ENCODE measurements at regions not wholly inside any gene's neighbourhood (a gene's known extent, or its start where the extent isn't known, plus 50 kb on each side); places are given as distances from the start of the nearest gene placed in this dataset.

DNA sequence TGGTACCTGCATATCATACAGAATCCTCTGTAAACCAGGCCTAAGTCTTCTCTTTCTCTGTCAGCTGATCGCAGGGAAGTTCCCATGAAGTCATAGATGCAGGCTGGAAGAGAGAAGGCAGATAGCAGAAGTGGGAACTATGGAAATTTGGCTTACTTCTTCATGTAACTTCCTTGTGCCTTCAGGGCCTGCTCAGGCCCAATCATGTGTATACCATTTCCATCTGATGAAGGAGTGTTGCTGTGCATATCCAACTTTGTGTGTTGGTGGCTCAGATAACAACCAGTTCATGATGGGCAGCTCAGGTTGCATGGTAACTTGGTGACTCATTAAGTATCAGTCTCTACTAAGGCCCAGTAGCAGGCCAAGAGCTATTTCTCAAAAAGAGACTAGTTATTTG is 53.1 kb upstream of the CEP295 start:
- DNase-seq: no peak

DNA sequence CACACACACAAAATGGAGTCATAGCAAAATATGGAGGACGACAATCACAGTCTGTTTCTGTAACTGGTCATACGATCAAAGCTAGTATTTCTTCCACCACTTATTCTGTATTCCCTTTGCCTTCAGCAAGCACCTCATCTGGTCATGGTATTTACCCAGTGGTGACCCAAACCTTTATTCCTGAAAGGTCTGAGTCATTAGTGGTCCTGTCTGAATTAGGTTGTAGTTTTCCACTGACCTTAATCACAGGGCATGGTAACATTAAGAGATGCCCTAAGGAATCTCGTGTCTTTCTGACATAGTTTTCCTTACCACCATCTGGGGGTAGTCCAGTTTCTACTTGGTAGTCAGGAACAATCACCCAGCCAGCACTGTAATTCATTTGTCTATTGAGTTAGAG is 54.8 kb upstream of the CEP295 start:
- DNase-seq: no peak

DNA sequence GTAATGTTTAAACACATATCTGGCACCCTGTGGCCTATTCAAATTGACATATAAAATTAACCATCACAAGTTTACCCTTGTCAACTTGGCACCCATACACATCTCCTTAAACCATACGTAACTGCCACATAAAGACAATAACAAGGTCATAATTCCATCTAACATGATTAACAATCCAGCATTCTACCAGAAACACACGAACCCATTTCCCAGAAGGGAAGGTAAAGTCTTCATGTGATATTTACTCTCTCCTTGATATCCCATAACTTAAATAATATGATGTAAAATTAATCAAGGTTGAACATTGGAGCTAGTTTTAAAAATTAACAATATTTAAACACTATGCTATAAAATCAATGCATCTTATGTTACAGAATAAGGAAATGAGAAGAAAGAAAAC is 55.2 kb upstream of the CEP295 start:
- no peak for DNase-seq

DNA sequence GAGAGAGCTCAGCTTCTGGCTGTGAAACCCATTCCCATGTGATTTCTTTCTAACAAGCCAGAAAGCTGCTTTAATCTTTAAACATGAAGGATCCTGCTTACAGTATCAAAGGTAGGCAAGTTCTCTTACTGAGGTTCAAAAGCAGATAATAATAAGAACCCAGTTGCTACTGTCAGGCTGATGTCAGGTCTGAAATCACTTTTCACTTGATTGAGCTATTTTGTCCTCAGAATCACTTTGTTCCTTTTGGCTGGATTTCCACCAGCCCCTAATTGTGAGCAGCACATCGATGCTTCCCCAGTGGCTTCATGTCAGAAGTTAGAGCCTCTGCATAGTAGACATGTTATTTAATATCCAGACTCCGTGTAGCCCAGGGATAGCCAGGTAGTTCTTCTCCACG is 55.8 kb upstream of the CEP295 start:
- DNase-seq: no peak

DNA sequence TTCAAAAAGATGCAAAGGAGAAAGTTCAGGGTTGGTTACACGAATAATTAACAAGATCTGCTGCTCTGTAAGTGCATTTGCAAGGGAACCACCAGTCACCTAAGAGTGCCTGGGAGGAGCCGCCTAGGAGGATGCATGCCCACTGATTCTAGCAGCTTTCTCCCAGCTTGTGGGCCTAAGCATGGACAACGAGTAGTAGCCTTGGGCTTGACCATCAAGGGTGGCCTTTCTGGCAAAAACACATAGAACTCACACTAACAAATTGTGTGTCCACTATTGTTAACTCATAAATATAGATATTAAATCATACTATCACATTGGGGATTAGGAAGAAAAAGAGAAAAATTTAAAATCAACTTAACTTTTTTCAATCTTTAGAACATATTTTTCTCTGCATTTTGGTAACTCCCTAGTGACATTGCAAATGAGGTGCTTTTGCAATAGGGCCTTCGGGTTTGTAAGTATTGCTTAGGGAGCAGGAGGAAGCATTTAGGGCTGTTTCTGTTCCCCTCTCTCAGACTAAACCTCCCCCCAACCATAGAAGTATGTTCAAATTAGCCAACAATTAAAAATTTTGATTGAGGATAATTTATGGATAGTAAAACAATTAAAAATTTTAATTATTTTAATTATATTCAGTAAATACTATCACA is 57.3 kb upstream of the CEP295 start:
- no peak for DNase-seq

DNA sequence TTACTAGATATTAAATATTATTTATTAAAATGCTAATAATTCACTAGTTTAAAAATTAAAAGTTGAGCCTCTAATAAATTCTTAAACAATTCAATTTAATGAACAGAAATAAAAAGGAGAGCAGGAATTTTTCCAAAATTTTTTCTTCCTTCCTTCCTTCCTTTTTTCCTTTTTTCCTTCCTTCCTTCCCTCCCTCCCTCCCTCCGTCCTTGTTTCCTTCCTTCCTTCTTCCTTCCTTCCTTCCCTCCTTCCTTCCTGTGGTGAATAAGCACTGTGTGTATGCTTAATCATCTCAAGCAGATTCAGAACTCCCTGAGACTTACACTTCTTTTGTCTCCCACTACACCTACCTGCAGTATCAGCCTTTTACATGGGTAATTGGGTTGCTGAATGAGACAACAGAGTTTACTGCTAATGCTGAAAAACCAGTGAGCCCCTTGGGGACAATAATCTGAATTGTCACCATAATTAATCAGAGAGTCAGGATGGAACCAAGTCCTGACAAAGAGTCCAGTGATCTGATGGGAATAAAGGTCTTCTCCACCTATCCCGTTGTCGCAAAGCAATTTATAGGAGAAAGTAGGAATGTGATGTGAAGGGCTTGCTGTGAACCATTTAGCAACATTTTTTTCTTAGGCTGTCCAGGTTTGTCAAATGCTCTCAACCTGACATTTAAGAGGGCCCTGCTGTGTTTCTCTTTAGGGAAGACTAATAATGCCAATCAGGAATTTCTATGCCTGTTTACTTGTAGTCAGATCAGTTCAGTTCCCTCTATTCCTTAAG is 58.1 kb upstream of the CEP295 start:
- DNase-seq: no peak

DNA sequence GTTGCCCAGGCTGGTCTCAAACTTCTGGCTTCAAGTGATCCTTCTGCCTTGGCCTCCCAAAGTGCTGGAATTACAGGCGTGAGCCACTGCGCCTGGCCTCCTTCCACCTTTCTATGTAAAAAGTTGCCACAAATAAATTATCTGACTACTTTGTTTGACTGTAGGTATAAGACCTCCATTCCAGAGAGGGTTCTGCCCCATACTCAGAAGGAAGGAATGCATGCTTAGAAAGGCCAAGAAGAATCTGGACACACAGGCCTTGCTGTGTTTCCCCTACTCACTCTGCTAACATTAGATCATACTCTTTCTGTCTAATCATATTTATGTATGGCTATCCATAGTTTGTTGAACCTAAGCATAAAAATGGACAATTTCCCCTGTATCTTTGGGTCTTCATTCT is 53.0 kb upstream of the SMCO4 start:
- DNase-seq: peak; percentile 9
